ENCODE measurements at regions not wholly inside any gene's neighbourhood (a gene's known extent, or its start where the extent isn't known, plus 50 kb on each side); places are given as distances from the start of the nearest gene placed in this dataset.

- H3K4me3 Mint-ChIP-seq = no peak overlapping the region
- no peaks in the 10 kb centered on the region for H3K4me1 Mint-ChIP-seq
- peaks cover 9% of the 10 kb centered on the region for H3K27me3 Mint-ChIP-seq
- ATAC-seq (ENCODE audit: low read depth) = no peak
- no peaks in the 10 kb centered on the region for H3K9me3 Mint-ChIP-seq
- no peaks in the 10 kb centered on the region for H3K36me3 Mint-ChIP-seq
- DNase-seq (ENCODE audit: low spot score in 2 of 2) = no peak
- H3K27ac Mint-ChIP-seq = no peak overlapping the region
These were observed 169.3 kb downstream of the SHANK2 start for GRCh38 chr11:71083105-71083504.

GRCh38 chr11:71082454-71082853 is 169.9 kb downstream of the SHANK2 start:
- Mint-ChIP-seq H3K36me3 (no peaks in the 10 kb centered on the region), H3K27me3 (peaks cover 9% of the 10 kb centered on the region)

GRCh38 chr11:71081704-71082230 is 170.6 kb downstream of the SHANK2 start:
- no peak for DNase-seq (ENCODE audit: low spot score in 2 of 2)
- H3K27me3 Mint-ChIP-seq = peaks cover 9% of the 10 kb centered on the region
- H3K4me3 Mint-ChIP-seq = no peak overlapping the region
- H3K36me3 Mint-ChIP-seq = no peaks in the 10 kb centered on the region
- no peak for ATAC-seq (ENCODE audit: low read depth)
- no peaks in the 10 kb centered on the region for H3K4me1 Mint-ChIP-seq
- H3K9me3 Mint-ChIP-seq = no peaks in the 10 kb centered on the region
- H3K27ac Mint-ChIP-seq = no peak overlapping the region

More at GRCh38 chr11:71082454-71082853, 169.9 kb downstream of the SHANK2 start:
- ATAC-seq (ENCODE audit: low read depth) (no peak), DNase-seq (ENCODE audit: low spot score in 2 of 2) (no peak)
- no peaks in the 10 kb centered on the region for H3K4me1 Mint-ChIP-seq
- no peak overlapping the region for H3K27ac Mint-ChIP-seq
- H3K9me3 Mint-ChIP-seq = no peaks in the 10 kb centered on the region
- no peak overlapping the region for H3K4me3 Mint-ChIP-seq

GRCh38 chr11:71080239-71081097 is 171.9 kb downstream of the SHANK2 start:
- peak in 1 of 2 donors; percentile 25 for DNase-seq (ENCODE audit: low spot score in 2 of 2)
- Mint-ChIP-seq H3K27me3 (peaks cover 10% of the 10 kb centered on the region), H3K4me3 (no peak overlapping the region), H3K27ac (no peak overlapping the region), H3K4me1 (no peaks in the 10 kb centered on the region), H3K36me3 (no peaks in the 10 kb centered on the region), H3K9me3 (no peaks in the 10 kb centered on the region)
- ATAC-seq (ENCODE audit: low read depth) = peak; percentile 29

- Mint-ChIP-seq H3K27me3 (peaks cover 10% of the 10 kb centered on the region), H3K9me3 (no peaks in the 10 kb centered on the region)
These were observed 172.6 kb downstream of the SHANK2 start for GRCh38 chr11:71079795-71080194.

GRCh38 chr11:71078482-71078881 is 173.9 kb downstream of the SHANK2 start:
- no peak overlapping the region for H3K27ac Mint-ChIP-seq
- no peaks in the 10 kb centered on the region for H3K9me3 Mint-ChIP-seq
- ATAC-seq (ENCODE audit: low read depth) (no peak), DNase-seq (ENCODE audit: low spot score in 2 of 2) (no peak)
- H3K4me1 Mint-ChIP-seq = no peaks in the 10 kb centered on the region
- no peaks in the 10 kb centered on the region for H3K36me3 Mint-ChIP-seq
- peaks cover 13% of the 10 kb centered on the region for H3K27me3 Mint-ChIP-seq
- H3K4me3 Mint-ChIP-seq = no peak overlapping the region

More at GRCh38 chr11:71079795-71080194, 172.6 kb downstream of the SHANK2 start:
- H3K4me3 Mint-ChIP-seq = no peak overlapping the region
- ATAC-seq (ENCODE audit: low read depth) = no peak
- H3K4me1 Mint-ChIP-seq = no peaks in the 10 kb centered on the region
- DNase-seq (ENCODE audit: low spot score in 2 of 2) = no peak
- H3K27ac Mint-ChIP-seq = no peak overlapping the region
- H3K36me3 Mint-ChIP-seq = no peaks in the 10 kb centered on the region

GRCh38 chr11:71076525-71077304 is 175.7 kb downstream of the SHANK2 start:
- no peak for ATAC-seq (ENCODE audit: low read depth)
- no peak for DNase-seq (ENCODE audit: low spot score in 2 of 2)
- Mint-ChIP-seq H3K27me3 (peaks cover 16% of the 10 kb centered on the region), H3K4me1 (no peaks in the 10 kb centered on the region), H3K36me3 (no peaks in the 10 kb centered on the region), H3K9me3 (no peaks in the 10 kb centered on the region), H3K27ac (no peak overlapping the region), H3K4me3 (no peak overlapping the region)

GRCh38 chr11:71075871-71076420 is 176.4 kb downstream of the SHANK2 start:
- Mint-ChIP-seq H3K27me3 (peaks cover 16% of the 10 kb centered on the region), H3K9me3 (no peaks in the 10 kb centered on the region), H3K27ac (no peak overlapping the region), H3K4me1 (no peaks in the 10 kb centered on the region), H3K4me3 (no peak overlapping the region), H3K36me3 (no peaks in the 10 kb centered on the region)
- ATAC-seq (ENCODE audit: low read depth) (no peak), DNase-seq (ENCODE audit: low spot score in 2 of 2) (no peak)

GRCh38 chr11:71075116-71075720 is 177.2 kb downstream of the SHANK2 start:
- DNase-seq (ENCODE audit: low spot score in 2 of 2) = no peak
- ATAC-seq (ENCODE audit: low read depth) = no peak
- peaks cover 11% of the 10 kb centered on the region for H3K27me3 Mint-ChIP-seq
- no peaks in the 10 kb centered on the region for H3K36me3 Mint-ChIP-seq
- H3K9me3 Mint-ChIP-seq = no peaks in the 10 kb centered on the region
- H3K4me1 Mint-ChIP-seq = no peaks in the 10 kb centered on the region
- no peak overlapping the region for H3K27ac Mint-ChIP-seq
- H3K4me3 Mint-ChIP-seq = no peak overlapping the region

- H3K4me1 Mint-ChIP-seq = no peaks in the 10 kb centered on the region
- no peaks in the 10 kb centered on the region for H3K36me3 Mint-ChIP-seq
- H3K9me3 Mint-ChIP-seq = no peaks in the 10 kb centered on the region
- peaks cover 7% of the 10 kb centered on the region for H3K27me3 Mint-ChIP-seq
- DNase-seq (ENCODE audit: low spot score in 2 of 2) (no peak), ATAC-seq (ENCODE audit: low read depth) (no peak)
- H3K27ac Mint-ChIP-seq = no peak overlapping the region
- H3K4me3 Mint-ChIP-seq = no peak overlapping the region
These were observed 180.5 kb downstream of the SHANK2 start for GRCh38 chr11:71071736-71072509.

- Mint-ChIP-seq H3K4me3 (no peak overlapping the region), H3K27me3 (peaks cover 6% of the 10 kb centered on the region), H3K36me3 (no peaks in the 10 kb centered on the region), H3K9me3 (no peaks in the 10 kb centered on the region), H3K4me1 (peaks cover 1% of the 10 kb centered on the region), H3K27ac (no peak overlapping the region)
- ATAC-seq (ENCODE audit: low read depth) = no peak
- DNase-seq (ENCODE audit: low spot score in 2 of 2) = no peak
These were observed 181.6 kb downstream of the SHANK2 start for GRCh38 chr11:71070490-71071453.

GRCh38 chr11:71068963-71069362 is 183.4 kb downstream of the SHANK2 start:
- Mint-ChIP-seq H3K27ac (no peak overlapping the region), H3K9me3 (no peaks in the 10 kb centered on the region), H3K4me3 (no peak overlapping the region), H3K36me3 (peaks cover 3% of the 10 kb centered on the region), H3K27me3 (peaks cover 23% of the 10 kb centered on the region), H3K4me1 (peaks cover 17% of the 10 kb centered on the region)
- no peak for ATAC-seq (ENCODE audit: low read depth)
- no peak for DNase-seq (ENCODE audit: low spot score in 2 of 2)

All from memory B cell (primary cell).